GM12878 (cell line): ENCODE measurements at regions not wholly inside any gene's neighbourhood (a gene's known extent, or its start where the extent isn't known, plus 50 kb on each side); places are given as distances from the start of the nearest gene placed in this dataset.

Experiments
- ATAC-seq: fragments of 200-7000 bp; cut with Tn5 transposase; 3 replicates; pipeline ENCODE4 v1.9.1; 2020; ENCODE audit warnings: mild to moderate bottlenecking, moderate library complexity
- BruUV-seq: library from RNA; stranded (reverse); fragments of 400-500 nt; replicated peaks from 2 replicates; lab custom pipeline; 2021; lab: Mats Ljungman, UMichigan
- CTCF ChIA-PET: fragments of 300-600 bp; sonication (Branson Sonifier 250); formaldehyde crosslinking; extraction: SDS; loops from one replicate; lab custom pipeline; 2021; ENCODE audit warnings: inconsistent platforms; lab: Yijun Ruan, JAX
- POLR2A ChIA-PET: fragments of 350-600 bp; formaldehyde crosslinking; extraction: SDS; loops from one replicate; lab custom pipeline; 2021; ENCODE audit warnings: inconsistent platforms; lab: Charles Lee
- RAD21 ChIA-PET: fragments of 300-600 bp; sonication (Branson Sonifier 250); formaldehyde crosslinking; loops from one replicate; lab custom pipeline; 2023; ENCODE audit warnings: antibody characterized with exemption; ENCODE audit not compliant: unreplicated experiment; lab: Charles Lee
- SMC1A ChIA-PET: fragments of 300-600 bp; sonication (Branson Sonifier 250); formaldehyde crosslinking; loops from one replicate; lab custom pipeline; 2023; ENCODE audit not compliant: unreplicated experiment, uncharacterized antibody; lab: Charles Lee
- DNase-seq: peaks from one replicate; pipeline ENCODE4 v3.0.0-alpha.2; 2011; ENCODE audit warnings: low read depth, low spot score
- FAIRE-seq: peaks from 3 replicates; lab custom pipeline; 2011; peaks lifted over from hg19 to GRCh38; lab: Jason Lieb, UNC
- H2AFZ ChIP-seq: 2 replicates; pipeline ENCODE4 v1.6.0; 2011; ENCODE audit warnings: low read depth, low read length, control low read depth; ENCODE audit not compliant: control insufficient read depth
- H3K27ac ChIP-seq: 2 replicates; pipeline ENCODE4 v1.5.1; 2011; ENCODE audit warnings: control low read depth; ENCODE audit not compliant: control insufficient read depth, insufficient read depth
- H3K27me3 ChIP-seq, 2 experiments: replicated peaks in 1 of 2; 2 replicates each; pipeline versions ENCODE4 v1.6.0 to v1.6.1; 2011; ENCODE audit warnings: low read length in 1 of 2; ENCODE audit not compliant: control insufficient read depth in 2 of 2, insufficient read depth in 2 of 2
- H3K36me3 ChIP-seq, 2 experiments: 2 replicates each; pipeline ENCODE4 v1.5.1; 2011; ENCODE audit warnings: low read length in 1 of 2; ENCODE audit not compliant: control insufficient read depth in 2 of 2, insufficient read depth in 2 of 2
- H3K4me1 ChIP-seq: 2 replicates; pipeline ENCODE4 v1.6.1; 2011; ENCODE audit warnings: mild to moderate bottlenecking, low read length, moderate library complexity, mixed read lengths; ENCODE audit not compliant: control insufficient read depth, insufficient read depth
- H3K4me2 ChIP-seq: 2 replicates; pipeline ENCODE4 v1.6.0; 2011; ENCODE audit warnings: control low read depth; ENCODE audit not compliant: control insufficient read depth, insufficient read depth
- H3K4me3 ChIP-seq: fragments of 200-600 bp; sonication (generic); 2 replicates; pipeline ENCODE4 v1.5.1; 2016
- H3K79me2 ChIP-seq: 2 replicates; pipeline ENCODE4 v1.6.0; 2011; ENCODE audit warnings: low read length; ENCODE audit not compliant: control insufficient read depth, insufficient read depth
- H3K9ac ChIP-seq: 2 replicates; pipeline ENCODE4 v1.8.0; 2011; ENCODE audit warnings: low read length, control low read depth, mixed read lengths; ENCODE audit not compliant: control insufficient read depth, insufficient read depth
- H3K9me3 ChIP-seq: replicated peaks from 3 replicates; pipeline ENCODE4 v1.5.1; 2011; ENCODE audit warnings: mild to moderate bottlenecking, low read length; ENCODE audit not compliant: control insufficient read depth, insufficient read depth
- H4K20me1 ChIP-seq: 2 replicates; pipeline ENCODE4 v1.6.0; 2011; ENCODE audit not compliant: control insufficient read depth, insufficient read depth
- ASH2L ChIP-seq: fragments of 300-600, 200-600 bp; sonication (generic); IDR thresholded peaks from 2 replicates; pipeline ENCODE4 v1.6.1; 2017; ENCODE audit warnings: low read depth, mild to moderate bottlenecking, borderline replicate concordance
- CUX1 ChIP-seq: IDR thresholded peaks from 2 replicates; pipeline ENCODE4 v1.6.1; 2012; ENCODE audit warnings: improper control_type of control experiment, low read depth, low read length; ENCODE audit not compliant: insufficient replicate concordance
- GATAD2B ChIP-seq: fragments of 450-650 bp; conservative IDR thresholded peaks from 2 replicates; pipeline ENCODE4 v1.6.1; 2017; ENCODE audit warnings: low read depth, mild to moderate bottlenecking, moderate library complexity
- IKZF1 ChIP-seq: fragments of 450-650 bp; conservative IDR thresholded peaks from 2 replicates; pipeline ENCODE4 v1.6.1; 2017; ENCODE audit warnings: antibody characterized with exemption, mild to moderate bottlenecking
- PML ChIP-seq: IDR thresholded peaks from 2 replicates; pipeline ENCODE4 v1.6.1; 2012; ENCODE audit warnings: low read length, inconsistent platforms
- RB1 ChIP-seq: fragments of 450-650 bp; formaldehyde crosslinking; IDR thresholded peaks from 2 replicates; pipeline ENCODE4 v1.6.1; 2017; ENCODE audit warnings: mild to moderate bottlenecking, borderline replicate concordance
- SIN3A ChIP-seq: IDR thresholded peaks from 2 replicates; pipeline ENCODE4 v1.6.1; 2012; ENCODE audit warnings: low read depth, low read length, improper control_type of control experiment
- SMAD1 ChIP-seq: fragments of 450-650 bp; IDR thresholded peaks from 2 replicates; pipeline ENCODE4 v1.6.1; 2018; ENCODE audit warnings: mild to moderate bottlenecking, low read depth; ENCODE audit not compliant: partially characterized antibody
- SP1 ChIP-seq: IDR thresholded peaks from one replicate; pipeline ENCODE4 v1.6.1; 2011; ENCODE audit warnings: low read depth, low read length
- ZNF217 ChIP-seq: fragments of 450-650 bp; IDR thresholded peaks from 2 replicates; pipeline ENCODE4 v1.6.1; 2017; ENCODE audit warnings: antibody characterized with exemption, mild to moderate bottlenecking
- ZSCAN29 ChIP-seq: fragments of 450-650 bp; IDR thresholded peaks from 2 replicates; pipeline ENCODE4 v1.6.1; 2017; ENCODE audit warnings: mild to moderate bottlenecking, moderate library complexity
- whole genome bisulfite sequencing: methylation state at CpG from one replicate; pipeline ENCODE4 v1.1.6; 2016; ENCODE audit warnings: low lambda C conversion rate; ENCODE audit not compliant: insufficient replicate concordance, insufficient coverage; ENCODE audit errors: missing lambda C conversion rate; 5-methylcytosine and 5-hydroxymethylcytosine counted together
- in situ Hi-C: fragments of 300-500 bp; cut with MboI; formaldehyde crosslinking; loops from 9 replicates; pipeline ENCODE4 v1.14.3; 2018; ENCODE audit warnings: mixed read lengths
- intact Hi-C: fragments of 100-400 bp; cut with micrococcal nuclease; formaldehyde crosslinking; loops from one replicate; pipeline ENCODE4 v1.14.2; 2022; ENCODE audit not compliant: unreplicated experiment

GRCh38 chr20:40589581-40589980, 99.5 kb downstream of the MAFB start:
- Histone ChIP-seq H3K4me1 (no peaks in the 10 kb centered on the region), H4K20me1 (no peaks in the 10 kb centered on the region), H3K27ac (no peak overlapping the region), H3K4me2 (no peak overlapping the region), H2AFZ (no peak overlapping the region), H3K9me3 (no peaks in the 10 kb centered on the region), H3K4me3 (no peak overlapping the region), H3K36me3 (no peaks in the 10 kb centered on the region), H3K27me3 (peaks cover 0 to 2% of the 10 kb centered on the region in 2 experiments; a peak in 1 of 4 replicates), H3K9ac (no peak overlapping the region), H3K79me2 (no peaks in the 10 kb centered on the region)
- ATAC-seq: no peak
- BruUV-seq: no TSS peak
- in situ Hi-C loops: no loop called here
- 0% methylated on average over 2 of the region's 2 CpGs for WGBS
- CTCF ChIA-PET: no interaction called here
- no peak for TF ChIP-seq ASH2L
- no peak for TF ChIP-seq GATAD2B
- no peak for TF ChIP-seq SP1
- TF ChIP-seq SMAD1: no peak
- TF ChIP-seq IKZF1: no peak
- TF ChIP-seq ZSCAN29: no peak
- TF ChIP-seq PML: no peak
- no peak for TF ChIP-seq ZNF217
- no peak for TF ChIP-seq CUX1
- TF ChIP-seq SIN3A: no peak
- no peak for TF ChIP-seq RB1
- intact Hi-C loops: no loop called here
- SMC1A ChIA-PET: no interaction called here
- no peak for DNase-seq
- POLR2A ChIA-PET: no interaction called here
- RAD21 ChIA-PET: no interaction called here
- FAIRE-seq: no peak
